Stomach (tissue), 4 donors: ENCODE measurements at regions not wholly inside any gene's neighbourhood (a gene's known extent, or its start where the extent isn't known, plus 50 kb on each side); places are given as distances from the start of the nearest gene placed in this dataset.

Source experiments
- CTCF ChIP-seq, 7 experiments: fragments of 450-650 bp in 4 of 7; fragments of 200-600 bp in 3 of 7; sonication (generic) in 3 of 7; IDR thresholded peaks; one replicate each; pipeline ENCODE4 v1.5.1; 2016 to 2019; ENCODE audit warnings: antibody characterized with exemption in 7 of 7, control low read depth in 2 of 7, mild to moderate bottlenecking in 1 of 7
- POLR2A ChIP-seq, 4 donors: fragments of 450-650 bp; IDR thresholded peaks; one replicate each; pipeline ENCODE4 v1.6.1; 2016; ENCODE audit warnings: antibody characterized with exemption in 4 of 4, control low read depth in 2 of 4, mild to moderate bottlenecking in 1 of 4, moderate library complexity in 1 of 4
- POLR2AphosphoS5 ChIP-seq, 3 donors: sonication (generic); formaldehyde crosslinking; IDR thresholded peaks; one replicate each; pipeline ENCODE4 v1.6.1; 2016; ENCODE audit warnings: antibody characterized with exemption in 3 of 3

- TF ChIP-seq CTCF (IDR thresholded peaks at IDR 0.05) = no peak
- TF ChIP-seq POLR2A (IDR thresholded peaks at IDR 0.05) = no peak
- TF ChIP-seq POLR2AphosphoS5 (IDR thresholded peaks at IDR 0.05) = no peak
Measured at GRCh38 chr14:29069228-29069627, 302.6 kb downstream of the FOXG1 start.
